Epithelial cell of esophagus (primary cell): ENCODE measurements at regions not wholly inside any gene's neighbourhood (a gene's known extent, or its start where the extent isn't known, plus 50 kb on each side); places are given as distances from the start of the nearest gene placed in this dataset.

ENCODE experiments used
- DNase-seq: peaks from one replicate; pipeline ENCODE4 v3.0.0; 2010; ENCODE audit warnings: low read depth
- H3K4me3 ChIP-seq: 2 replicates; pipeline ENCODE4 v1.5.1; 2011; ENCODE audit warnings: mild to moderate bottlenecking, low read length, control low read depth
- TF ChIP-seq, protein P1 (sequence below): IDR thresholded peaks from 2 replicates; pipeline ENCODE4 v1.5.1; 2011; ENCODE audit warnings: low read depth, mild to moderate bottlenecking, low read length, control low read depth, inconsistent platforms; ENCODE audit not compliant: insufficient read depth; ENCODE audit errors: missing control alignments

DNA sequence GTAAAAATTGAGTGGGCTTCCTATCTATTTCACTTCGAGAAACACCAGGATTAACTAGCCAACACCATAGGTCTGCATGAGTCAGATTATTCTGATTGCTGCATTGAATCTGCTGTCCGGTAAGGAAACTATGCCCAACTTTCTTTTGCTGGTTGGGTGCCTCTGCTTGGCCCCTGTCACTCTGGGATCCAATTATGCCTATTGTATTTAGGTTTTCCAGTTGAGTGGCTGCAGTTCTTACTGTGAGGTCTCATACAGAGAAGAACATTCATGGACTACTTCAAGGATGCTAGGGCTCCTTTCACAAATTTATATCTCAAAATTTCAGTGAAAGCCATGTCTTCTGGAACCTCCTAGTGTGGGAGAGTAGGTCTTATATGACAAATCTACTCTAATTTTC, 215.1 kb upstream of the SORCS1 start:
- no peak for DNase-seq
- H3K4me3 ChIP-seq: no peak overlapping the region
- TF ChIP-seq, protein P1, sequence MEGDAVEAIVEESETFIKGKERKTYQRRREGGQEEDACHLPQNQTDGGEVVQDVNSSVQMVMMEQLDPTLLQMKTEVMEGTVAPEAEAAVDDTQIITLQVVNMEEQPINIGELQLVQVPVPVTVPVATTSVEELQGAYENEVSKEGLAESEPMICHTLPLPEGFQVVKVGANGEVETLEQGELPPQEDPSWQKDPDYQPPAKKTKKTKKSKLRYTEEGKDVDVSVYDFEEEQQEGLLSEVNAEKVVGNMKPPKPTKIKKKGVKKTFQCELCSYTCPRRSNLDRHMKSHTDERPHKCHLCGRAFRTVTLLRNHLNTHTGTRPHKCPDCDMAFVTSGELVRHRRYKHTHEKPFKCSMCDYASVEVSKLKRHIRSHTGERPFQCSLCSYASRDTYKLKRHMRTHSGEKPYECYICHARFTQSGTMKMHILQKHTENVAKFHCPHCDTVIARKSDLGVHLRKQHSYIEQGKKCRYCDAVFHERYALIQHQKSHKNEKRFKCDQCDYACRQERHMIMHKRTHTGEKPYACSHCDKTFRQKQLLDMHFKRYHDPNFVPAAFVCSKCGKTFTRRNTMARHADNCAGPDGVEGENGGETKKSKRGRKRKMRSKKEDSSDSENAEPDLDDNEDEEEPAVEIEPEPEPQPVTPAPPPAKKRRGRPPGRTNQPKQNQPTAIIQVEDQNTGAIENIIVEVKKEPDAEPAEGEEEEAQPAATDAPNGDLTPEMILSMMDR: no peak

DNA sequence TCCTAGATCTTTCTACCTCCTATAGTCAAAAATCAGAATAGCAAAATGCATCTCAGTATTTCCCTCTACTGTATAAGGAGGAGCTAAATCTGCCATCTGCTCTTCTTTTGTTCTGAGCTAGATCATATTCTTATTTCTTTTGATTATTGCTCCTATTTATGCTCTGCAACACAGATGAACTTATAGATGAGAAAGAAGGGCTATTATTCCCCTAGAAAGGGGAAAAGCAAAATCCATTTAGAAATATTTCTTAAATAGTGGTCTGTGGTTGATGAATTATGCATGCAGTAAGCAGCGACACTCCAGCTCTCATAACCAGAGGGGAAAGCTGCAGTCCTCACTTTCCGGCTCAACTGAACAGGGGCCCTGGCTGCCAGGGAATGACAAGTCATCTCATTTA, 207.3 kb upstream of the SORCS1 start:
- DNase-seq: no peak
- TF ChIP-seq, protein P1: no peak
- no peak overlapping the region for H3K4me3 ChIP-seq

DNA sequence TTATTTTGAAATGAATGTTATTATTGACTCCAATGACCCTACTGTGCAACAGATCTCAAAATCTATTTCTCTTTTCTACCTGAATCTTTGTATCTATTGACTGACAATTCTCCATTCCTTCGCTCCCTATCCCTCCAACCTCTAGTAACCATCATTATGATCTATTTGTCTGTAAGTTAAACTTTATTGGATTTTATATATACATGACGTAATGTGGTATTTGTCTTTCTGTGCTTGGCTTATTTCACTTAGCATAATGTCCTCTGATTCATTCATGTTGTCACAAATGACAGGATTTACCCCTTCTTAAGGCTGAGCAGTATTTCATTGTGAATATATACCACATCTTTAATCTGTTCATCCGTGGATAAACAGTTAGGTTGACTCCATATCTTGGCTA, 200.4 kb upstream of the SORCS1 start:
- H3K4me3 ChIP-seq: no peak overlapping the region
- TF ChIP-seq, protein P1: no peak
- no peak for DNase-seq

DNA sequence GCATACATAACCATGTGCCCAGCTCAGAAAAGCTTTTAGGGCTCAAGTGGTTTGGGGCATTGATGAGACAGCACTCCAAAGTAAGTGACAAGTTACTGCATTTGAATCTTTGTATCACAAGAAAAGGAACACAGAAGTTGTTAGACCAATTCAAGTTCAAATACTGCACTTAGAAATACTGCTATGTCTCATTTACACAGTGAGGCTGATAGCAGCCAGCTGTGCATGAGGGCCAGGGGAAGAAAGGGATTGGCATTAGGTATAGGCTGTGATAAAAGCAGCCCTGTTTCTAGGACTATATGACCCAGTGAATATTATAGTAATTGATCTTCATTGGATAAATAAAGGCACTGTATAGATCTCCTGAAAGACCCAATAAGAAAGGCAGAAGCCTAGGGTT, 197.8 kb upstream of the SORCS1 start:
- TF ChIP-seq, protein P1: no peak
- H3K4me3 ChIP-seq: no peak overlapping the region
- no peak for DNase-seq

DNA sequence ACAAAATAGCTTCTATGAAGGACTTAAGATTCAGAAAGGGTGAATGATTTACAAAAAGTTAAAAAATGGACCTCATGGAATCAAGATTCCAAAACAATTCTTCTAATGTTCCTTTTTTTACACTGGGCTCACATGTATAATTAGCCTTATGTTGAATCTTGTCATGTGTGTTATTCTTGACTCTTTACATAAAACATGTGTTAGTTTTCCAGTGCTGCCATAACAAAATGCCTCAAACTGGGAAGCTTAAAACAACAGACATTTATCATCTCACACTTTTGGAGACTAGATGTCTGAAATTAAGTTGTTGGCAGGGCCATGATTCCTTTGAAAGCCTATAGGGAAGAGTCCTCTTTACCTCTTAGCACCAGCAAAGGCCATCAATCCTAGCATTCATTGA, 192.5 kb upstream of the SORCS1 start:
- TF ChIP-seq, protein P1: no peak

DNA sequence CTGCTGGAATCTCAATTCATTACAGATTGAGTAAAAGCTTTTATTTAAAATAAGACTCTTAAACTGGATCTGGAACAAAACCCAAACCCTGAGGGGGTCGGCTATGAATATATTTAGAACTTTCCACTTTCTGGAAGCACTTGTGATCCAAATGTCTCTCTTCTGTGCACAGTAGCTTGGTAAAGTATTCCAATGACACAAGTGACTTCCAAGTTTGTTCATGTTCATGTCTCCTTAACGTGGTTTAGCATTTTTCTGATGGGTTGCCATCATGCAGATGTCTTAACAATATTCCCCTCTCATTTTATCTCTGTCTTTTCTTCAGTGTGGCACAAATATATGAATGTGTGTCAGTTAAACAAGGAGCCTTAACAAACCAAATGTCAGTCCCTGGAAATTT, 191.9 kb upstream of the SORCS1 start:
- H3K4me3 ChIP-seq: no peak overlapping the region
- no peak for DNase-seq
- TF ChIP-seq, protein P1: no peak

More for the DNA sequence above, 192.5 kb upstream of the SORCS1 start:
- H3K4me3 ChIP-seq: no peak overlapping the region
- DNase-seq: no peak

DNA sequence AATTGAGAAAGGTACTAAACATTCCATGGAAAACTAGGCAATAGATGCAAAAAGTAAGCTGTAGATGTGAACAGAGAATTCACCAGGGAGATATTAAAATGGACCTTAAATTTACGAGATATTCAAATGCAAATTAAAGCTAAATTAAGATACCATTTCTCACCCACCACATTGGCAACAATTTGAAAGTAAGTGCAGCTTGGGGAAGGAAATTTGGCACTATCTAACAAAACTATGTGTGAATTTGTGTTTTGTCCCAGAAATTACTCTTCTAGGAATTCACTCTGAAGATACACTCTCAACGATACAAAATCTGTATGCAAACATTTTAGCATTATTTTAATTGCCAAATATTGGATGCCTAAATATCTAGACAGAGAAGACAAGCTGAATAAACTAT, 178.2 kb upstream of the SORCS1 start:
- no peak overlapping the region for H3K4me3 ChIP-seq
- TF ChIP-seq, protein P1: no peak
- DNase-seq: no peak
